OCI-LY7 (cell line): ENCODE measurements at regions not wholly inside any gene's neighbourhood (a gene's known extent, or its start where the extent isn't known, plus 50 kb on each side); places are given as distances from the start of the nearest gene placed in this dataset.

Experiments
- BruUV-seq: library from RNA; stranded (reverse); fragments of 400-500 nt; replicated peaks from 2 replicates; lab custom pipeline; 2021; lab: Mats Ljungman, UMichigan
- CTCF ChIA-PET: fragments of 300-600 bp; sonication (Branson Sonifier 250); formaldehyde crosslinking; loops from one replicate; lab custom pipeline; 2022; ENCODE audit warnings: antibody characterized with exemption; ENCODE audit not compliant: unreplicated experiment; lab: Charles Lee
- POLR2A ChIA-PET: fragments of 300-600 bp; sonication (Branson Sonifier 250); formaldehyde crosslinking; loops from one replicate; lab custom pipeline; 2022; ENCODE audit warnings: antibody characterized with exemption; lab: Charles Lee
- DNase-seq: peaks from one replicate; pipeline ENCODE4 v3.0.0-alpha.2; 2015; ENCODE audit warnings: low spot score
- H2AFZ ChIP-seq: fragments of 200-600 bp; sonication (generic), shearing (Covaris generic); 2 replicates; pipeline ENCODE4 v1.6.1; 2014; ENCODE audit warnings: mild to moderate bottlenecking, antibody characterized with exemption, low read length, moderate library complexity
- H3K27ac ChIP-seq: fragments of 200-600 bp; sonication (generic); 2 replicates; pipeline ENCODE4 v1.5.1; 2014; ENCODE audit warnings: mixed run types, low read depth, mild to moderate bottlenecking, moderate library complexity, low read length, inconsistent platforms; ENCODE audit not compliant: poor library complexity, severe bottlenecking
- H3K36me3 ChIP-seq: fragments of 200-600 bp; sonication (generic); 2 replicates; pipeline ENCODE4 v1.6.1; 2014; ENCODE audit warnings: mild to moderate bottlenecking, antibody characterized with exemption, low read length, moderate library complexity, mixed read lengths; ENCODE audit not compliant: insufficient read depth
- H3K4me1 ChIP-seq: fragments of 200-600 bp; sonication (generic); 2 replicates; pipeline ENCODE4 v1.5.1; 2014; ENCODE audit warnings: mild to moderate bottlenecking, low read length; ENCODE audit not compliant: insufficient read depth, poor library complexity, severe bottlenecking
- H3K4me2 ChIP-seq: fragments of 200-600 bp; sonication (generic); 2 replicates; pipeline ENCODE4 v1.6.1; 2014; ENCODE audit warnings: mild to moderate bottlenecking, low read length
- H3K4me3 ChIP-seq: fragments of 200-600 bp; sonication (generic); 2 replicates; pipeline ENCODE4 v1.5.1; 2014; ENCODE audit warnings: mild to moderate bottlenecking, low read depth, low read length; ENCODE audit not compliant: poor library complexity, severe bottlenecking
- H3K79me2 ChIP-seq: fragments of 200-600 bp; sonication (generic); 2 replicates; pipeline ENCODE4 v1.6.1; 2016; ENCODE audit warnings: low read depth, mild to moderate bottlenecking, low read length, moderate library complexity, mixed read lengths; ENCODE audit not compliant: insufficient read depth
- H3K9me2 ChIP-seq: fragments of 200-600 bp; sonication (generic); 2 replicates; pipeline ENCODE4 v1.6.1; 2016; ENCODE audit warnings: mild to moderate bottlenecking, low read length, mixed read lengths; ENCODE audit not compliant: insufficient read depth
- H3K9me3 ChIP-seq: fragments of 200-600 bp; sonication (generic); 2 replicates; pipeline ENCODE4 v1.6.1; 2014; ENCODE audit warnings: mild to moderate bottlenecking, mixed run types, low read length, mixed read lengths
- H4K20me1 ChIP-seq: fragments of 200-600 bp; sonication (generic); 2 replicates; pipeline ENCODE4 v1.6.1; 2014; ENCODE audit warnings: mild to moderate bottlenecking, antibody characterized with exemption, low read length, moderate library complexity, mixed read lengths; ENCODE audit not compliant: insufficient read depth
- EZH2phosphoT487 ChIP-seq: fragments of 200-600 bp; sonication (generic); IDR thresholded peaks from 2 replicates; pipeline ENCODE4 v1.6.1; 2018; ENCODE audit warnings: low read depth, borderline replicate concordance, mild to moderate bottlenecking, mixed run types, antibody characterized with exemption, low read length, moderate library complexity, mixed read lengths
- intact Hi-C: fragments of 100-400 bp; cut with micrococcal nuclease; formaldehyde crosslinking; loops from one replicate; pipeline ENCODE4 v1.10.0; 2022; ENCODE audit not compliant: unreplicated experiment
- TF ChIP-seq, protein P1 (sequence below): fragments of 200-600 bp; sonication (generic); conservative IDR thresholded peaks from 2 replicates; pipeline ENCODE4 v1.5.1; 2014; ENCODE audit warnings: mild to moderate bottlenecking, antibody characterized with exemption, low read length, moderate library complexity, mixed read lengths

DNA sequence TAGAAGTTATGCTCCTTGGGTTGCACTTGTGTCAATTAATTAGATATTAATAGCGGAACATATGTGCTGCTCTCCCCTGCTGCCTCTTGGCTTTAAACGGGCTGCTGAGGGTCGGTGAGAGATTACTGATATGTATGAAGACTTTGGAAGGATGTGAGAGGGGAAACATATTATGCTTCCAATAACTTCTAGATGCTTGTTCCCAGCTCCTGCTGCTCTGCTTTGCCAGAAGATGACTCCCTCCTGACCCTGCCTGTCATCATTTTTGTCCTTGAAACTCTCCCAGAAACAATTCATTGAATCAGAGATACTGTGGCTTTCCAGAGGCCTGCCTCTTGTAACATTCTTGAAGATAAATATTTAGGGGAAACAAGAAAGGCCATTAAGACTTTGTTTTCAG lies 300.1 kb upstream of the STXBP6 start:
- DNase-seq: no peak
- Histone ChIP-seq H3K4me2 (no peak overlapping the region), H2AFZ (no peak overlapping the region), H3K36me3 (no peaks in the 10 kb centered on the region), H3K79me2 (no peaks in the 10 kb centered on the region), H3K4me3 (no peak overlapping the region), H4K20me1 (no peaks in the 10 kb centered on the region), H3K27ac (no peak overlapping the region), H3K4me1 (no peaks in the 10 kb centered on the region), H3K9me2 (no peaks in the 10 kb centered on the region), H3K9me3 (no peaks in the 10 kb centered on the region)
- intact Hi-C loops: no loop called here
- ChIA-PET CTCF (no interaction called here), POLR2A (no interaction called here)
- no TSS peak for BruUV-seq
- TF ChIP-seq, protein P1, sequence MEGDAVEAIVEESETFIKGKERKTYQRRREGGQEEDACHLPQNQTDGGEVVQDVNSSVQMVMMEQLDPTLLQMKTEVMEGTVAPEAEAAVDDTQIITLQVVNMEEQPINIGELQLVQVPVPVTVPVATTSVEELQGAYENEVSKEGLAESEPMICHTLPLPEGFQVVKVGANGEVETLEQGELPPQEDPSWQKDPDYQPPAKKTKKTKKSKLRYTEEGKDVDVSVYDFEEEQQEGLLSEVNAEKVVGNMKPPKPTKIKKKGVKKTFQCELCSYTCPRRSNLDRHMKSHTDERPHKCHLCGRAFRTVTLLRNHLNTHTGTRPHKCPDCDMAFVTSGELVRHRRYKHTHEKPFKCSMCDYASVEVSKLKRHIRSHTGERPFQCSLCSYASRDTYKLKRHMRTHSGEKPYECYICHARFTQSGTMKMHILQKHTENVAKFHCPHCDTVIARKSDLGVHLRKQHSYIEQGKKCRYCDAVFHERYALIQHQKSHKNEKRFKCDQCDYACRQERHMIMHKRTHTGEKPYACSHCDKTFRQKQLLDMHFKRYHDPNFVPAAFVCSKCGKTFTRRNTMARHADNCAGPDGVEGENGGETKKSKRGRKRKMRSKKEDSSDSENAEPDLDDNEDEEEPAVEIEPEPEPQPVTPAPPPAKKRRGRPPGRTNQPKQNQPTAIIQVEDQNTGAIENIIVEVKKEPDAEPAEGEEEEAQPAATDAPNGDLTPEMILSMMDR: no peak
- TF ChIP-seq EZH2phosphoT487: no peak

DNA sequence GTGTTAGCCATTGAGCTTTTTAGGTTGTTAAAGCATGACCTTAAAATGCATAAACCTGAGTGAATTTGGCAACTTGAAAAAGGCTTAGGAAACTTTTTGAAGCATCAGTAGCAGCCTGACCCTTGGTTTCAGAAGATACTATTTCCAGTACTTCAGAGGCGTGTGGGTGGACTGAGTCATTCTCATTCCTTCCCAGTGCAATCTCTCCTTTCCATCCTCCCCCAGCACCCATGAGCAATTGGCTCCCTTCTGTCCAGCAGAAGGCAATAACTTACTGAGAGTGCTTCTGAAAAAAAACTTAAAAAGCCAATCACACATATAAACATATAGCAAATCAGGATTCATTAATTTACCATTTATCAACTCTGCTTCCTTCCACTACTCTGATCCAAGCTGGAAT lies 299.3 kb upstream of the STXBP6 start:
- Histone ChIP-seq H3K79me2 (no peaks in the 10 kb centered on the region), H4K20me1 (no peaks in the 10 kb centered on the region), H3K27ac (no peak overlapping the region), H3K4me1 (no peaks in the 10 kb centered on the region), H2AFZ (no peak overlapping the region), H3K9me3 (no peaks in the 10 kb centered on the region), H3K4me2 (no peak overlapping the region), H3K36me3 (no peaks in the 10 kb centered on the region), H3K4me3 (no peak overlapping the region), H3K9me2 (no peaks in the 10 kb centered on the region)
- DNase-seq: no peak
- no peak for TF ChIP-seq EZH2phosphoT487
- TF ChIP-seq, protein P1: no peak
- intact Hi-C loops: no loop called here
- ChIA-PET POLR2A (no interaction called here), CTCF (no interaction called here)
- no TSS peak for BruUV-seq

DNA sequence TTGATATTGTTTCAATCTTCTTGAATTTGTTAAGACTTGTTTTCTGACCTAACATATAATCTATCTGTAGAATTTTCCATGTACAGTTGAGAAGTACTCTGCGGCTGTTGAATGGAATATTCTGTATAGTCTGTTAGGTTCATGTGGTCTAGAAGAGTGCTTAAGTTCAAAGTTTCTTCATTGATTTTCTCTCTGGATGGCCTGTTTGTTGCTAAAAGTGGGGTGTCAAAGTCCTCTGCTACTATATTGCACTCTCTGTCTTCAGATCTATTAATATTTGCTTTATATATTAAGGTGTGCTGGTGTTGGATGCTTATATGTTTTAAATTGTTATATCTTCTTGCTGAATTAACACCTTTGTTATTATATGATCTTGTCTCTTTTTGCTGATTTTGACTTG lies 290.9 kb upstream of the STXBP6 start:
- Histone ChIP-seq H3K4me3 (no peak overlapping the region), H3K9me3 (no peaks in the 10 kb centered on the region), H3K27ac (no peak overlapping the region), H3K79me2 (no peaks in the 10 kb centered on the region), H3K4me1 (no peaks in the 10 kb centered on the region), H3K36me3 (no peaks in the 10 kb centered on the region), H4K20me1 (no peaks in the 10 kb centered on the region), H3K9me2 (no peaks in the 10 kb centered on the region), H3K4me2 (no peak overlapping the region), H2AFZ (no peak overlapping the region)
- ChIA-PET CTCF (no interaction called here), POLR2A (no interaction called here)
- intact Hi-C loops: no loop called here
- BruUV-seq: no TSS peak
- DNase-seq: no peak
- TF ChIP-seq EZH2phosphoT487: no peak
- TF ChIP-seq, protein P1: no peak
